GM18873 (cell line): ENCODE measurements at regions not wholly inside any gene's neighbourhood (a gene's known extent, or its start where the extent isn't known, plus 50 kb on each side); places are given as distances from the start of the nearest gene placed in this dataset.

Source experiments
- ATAC-seq: cut with Tn5 transposase; IDR thresholded peaks from one replicate; pipeline ENCODE4 v1.9.1; 2021; ENCODE audit warnings: mild to moderate bottlenecking, moderate library complexity, moderate number of reproducible peaks; ENCODE audit not compliant: unreplicated experiment, low FRiP score

DNA sequence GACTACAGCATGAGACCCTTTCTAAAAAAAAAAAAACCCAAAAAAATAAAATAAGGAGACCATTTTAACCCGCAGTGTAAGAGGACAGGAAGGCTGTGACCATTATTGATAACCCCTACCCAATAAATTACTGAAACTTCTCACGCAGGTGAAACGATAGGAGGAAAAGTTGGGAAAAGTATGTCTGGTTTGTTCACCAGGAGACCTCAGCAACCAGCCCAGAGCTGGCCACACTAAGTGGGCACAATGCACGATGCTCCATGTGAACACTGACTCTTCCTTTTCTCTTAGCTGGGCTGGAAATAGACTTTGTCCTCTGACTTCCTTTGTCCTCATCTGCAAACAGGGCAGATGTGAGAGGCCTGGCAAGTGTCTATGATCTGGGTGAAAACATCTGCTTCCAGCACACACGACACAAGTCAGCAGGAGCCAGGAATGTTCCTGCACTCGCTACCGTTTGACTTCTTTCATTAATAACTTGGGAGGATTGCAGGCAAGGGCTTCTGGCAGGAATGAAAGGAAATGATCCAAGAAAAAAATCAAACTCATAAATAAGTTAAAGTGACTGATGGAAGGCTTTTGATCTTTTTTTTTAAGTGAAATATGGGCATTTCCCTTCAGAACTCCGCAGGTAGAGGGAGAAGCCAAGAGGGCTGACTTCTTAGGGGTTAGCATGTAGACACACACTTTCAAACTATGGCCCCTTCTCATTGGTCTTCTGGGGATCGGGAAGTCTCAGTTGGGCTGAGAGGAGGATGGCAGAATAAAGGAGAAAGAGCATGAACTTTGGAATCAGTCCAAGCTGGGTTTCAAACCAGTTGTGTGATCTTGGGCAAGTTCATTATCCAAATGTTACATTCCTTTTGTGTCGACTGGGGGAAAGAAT is 137.4 kb upstream of the MYCN start:
- ATAC-seq = no peak

DNA sequence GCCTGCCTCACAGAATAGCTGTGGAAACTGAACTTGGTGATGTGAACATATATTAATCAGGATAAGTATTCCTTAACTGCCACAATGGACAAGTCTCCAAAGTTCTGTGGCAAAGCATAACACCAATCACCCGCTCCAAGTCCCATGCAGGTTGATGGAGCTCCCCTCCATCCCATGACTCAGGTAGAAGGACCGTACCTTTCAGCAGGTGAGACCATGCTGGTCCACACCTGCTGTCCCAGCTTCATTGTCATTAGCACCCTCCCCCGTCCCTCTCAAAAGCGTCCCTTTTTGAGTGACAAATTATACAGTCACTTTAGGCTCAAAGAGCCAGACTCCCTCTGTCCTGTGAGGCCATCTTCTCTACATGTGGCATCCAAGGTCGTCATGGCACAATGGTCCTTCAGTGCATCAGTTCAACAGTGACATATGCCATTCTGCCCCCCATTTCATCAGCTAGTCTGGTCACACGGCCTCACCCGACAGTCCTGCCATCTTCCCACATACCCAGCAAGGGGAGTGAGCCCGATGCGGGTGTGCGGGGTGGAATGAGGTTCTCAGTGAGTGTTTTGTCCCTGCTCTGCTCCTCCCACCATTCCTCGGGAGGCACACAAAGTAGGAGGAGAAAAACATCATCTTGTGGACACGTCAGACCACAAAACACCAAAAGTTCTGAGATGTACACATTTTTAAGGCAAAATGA is 136.7 kb upstream of the MYCN start:
- no peak for ATAC-seq

DNA sequence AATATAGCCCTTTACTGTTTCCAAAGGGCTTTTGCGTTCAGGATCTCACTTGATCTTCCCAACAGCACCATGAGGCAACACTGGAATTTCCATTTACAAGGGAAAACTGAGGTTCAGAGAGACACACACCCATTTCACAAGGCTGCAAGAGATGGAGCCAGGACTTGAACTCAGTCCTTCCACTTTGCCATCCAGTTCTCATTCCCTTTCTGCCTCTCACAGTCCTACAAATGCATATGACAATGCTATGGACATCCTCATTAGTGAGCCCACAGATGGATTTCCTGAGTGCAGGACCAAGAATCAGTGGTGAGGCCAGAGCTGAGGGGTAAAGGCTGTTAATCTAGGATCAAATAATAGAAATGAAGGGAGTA is 136.1 kb upstream of the MYCN start:
- ATAC-seq = no peak

DNA sequence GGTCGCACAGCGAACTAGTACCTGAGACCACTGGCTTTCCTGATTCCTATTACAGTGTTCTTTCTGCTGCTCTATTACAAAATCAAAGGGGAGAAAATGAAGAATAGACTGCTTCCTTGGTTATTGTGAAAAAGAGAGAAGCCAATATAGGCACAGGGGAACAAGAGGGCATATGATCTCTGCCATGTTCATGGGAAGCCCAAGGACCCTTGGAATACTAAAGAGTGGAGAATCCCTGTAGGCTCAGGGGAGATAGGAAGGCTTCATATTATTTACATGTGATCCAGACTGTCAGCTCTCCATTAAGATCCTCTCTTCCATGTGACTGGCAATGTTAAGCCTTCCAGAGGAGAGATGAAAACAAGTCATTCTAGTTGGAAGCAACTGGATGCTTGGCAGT is 135.7 kb upstream of the MYCN start:
- ATAC-seq = no peak

DNA sequence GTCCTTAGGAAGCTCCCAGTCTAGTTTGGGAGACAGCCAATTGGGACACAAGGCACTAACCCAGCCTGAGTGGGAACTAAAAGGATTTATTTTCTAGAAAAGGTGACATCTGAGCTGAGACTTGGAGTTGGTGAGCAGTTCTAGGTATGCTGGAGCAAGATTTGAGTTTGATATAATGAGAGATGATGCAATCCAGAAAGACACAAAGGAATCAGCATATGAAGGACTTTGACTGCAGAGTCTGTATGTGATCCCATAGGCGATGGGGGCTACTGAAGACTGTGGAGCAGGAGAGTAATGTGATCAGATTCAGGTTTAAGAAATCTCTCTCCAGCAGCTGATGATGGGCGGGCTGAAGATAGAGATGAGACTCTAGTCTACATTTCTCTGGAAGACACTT is 135.1 kb upstream of the MYCN start:
- no peak for ATAC-seq

DNA sequence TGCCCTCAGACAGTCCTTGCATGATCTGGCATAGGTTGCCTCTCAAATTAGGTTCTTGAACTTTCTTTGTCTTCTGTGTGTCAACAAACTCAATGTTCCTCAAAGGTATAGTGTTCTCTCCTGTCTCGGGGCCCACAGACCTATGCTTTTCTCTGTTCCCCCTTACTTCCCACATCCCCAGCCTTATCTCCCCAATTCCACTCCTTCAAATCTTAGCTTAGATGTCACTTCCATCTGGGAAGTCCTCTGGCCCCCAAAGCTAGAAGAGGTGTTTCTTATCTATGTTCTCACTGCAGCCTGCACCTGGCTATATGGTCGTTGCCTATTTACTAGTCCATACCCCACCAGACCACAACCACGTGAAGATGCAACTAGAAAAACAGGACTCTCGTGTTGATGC is 134.6 kb upstream of the MYCN start:
- no peak for ATAC-seq

DNA sequence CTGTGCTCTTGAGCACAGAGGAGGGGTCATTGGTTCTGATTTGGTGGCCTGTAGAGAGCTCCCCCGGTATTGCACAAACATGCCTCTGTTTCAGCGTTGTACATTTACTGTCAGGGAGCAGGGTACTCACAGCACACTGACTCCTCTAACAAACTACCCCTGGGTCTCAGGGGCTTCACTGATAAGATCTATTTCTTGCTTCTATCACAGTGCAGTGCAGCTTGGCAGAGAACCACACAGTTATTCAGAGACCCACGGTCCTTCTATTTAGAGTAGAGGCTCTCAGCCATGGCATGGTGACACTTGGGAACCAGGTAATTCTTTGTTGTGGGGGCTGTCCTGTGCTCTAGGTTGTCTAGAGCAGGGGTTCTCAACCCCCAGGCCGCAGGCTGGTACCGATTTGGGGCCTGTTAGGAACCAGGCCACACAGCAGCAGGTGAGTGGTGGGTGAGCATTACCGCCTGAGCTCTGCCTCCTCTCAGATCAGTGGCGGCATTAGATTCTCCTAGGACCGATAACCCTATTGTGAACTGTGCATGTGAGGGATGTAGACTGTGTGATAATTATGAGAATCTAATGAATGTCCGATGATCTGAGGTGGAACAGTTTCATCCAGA is 133.4 kb upstream of the MYCN start:
- ATAC-seq = no peak

DNA sequence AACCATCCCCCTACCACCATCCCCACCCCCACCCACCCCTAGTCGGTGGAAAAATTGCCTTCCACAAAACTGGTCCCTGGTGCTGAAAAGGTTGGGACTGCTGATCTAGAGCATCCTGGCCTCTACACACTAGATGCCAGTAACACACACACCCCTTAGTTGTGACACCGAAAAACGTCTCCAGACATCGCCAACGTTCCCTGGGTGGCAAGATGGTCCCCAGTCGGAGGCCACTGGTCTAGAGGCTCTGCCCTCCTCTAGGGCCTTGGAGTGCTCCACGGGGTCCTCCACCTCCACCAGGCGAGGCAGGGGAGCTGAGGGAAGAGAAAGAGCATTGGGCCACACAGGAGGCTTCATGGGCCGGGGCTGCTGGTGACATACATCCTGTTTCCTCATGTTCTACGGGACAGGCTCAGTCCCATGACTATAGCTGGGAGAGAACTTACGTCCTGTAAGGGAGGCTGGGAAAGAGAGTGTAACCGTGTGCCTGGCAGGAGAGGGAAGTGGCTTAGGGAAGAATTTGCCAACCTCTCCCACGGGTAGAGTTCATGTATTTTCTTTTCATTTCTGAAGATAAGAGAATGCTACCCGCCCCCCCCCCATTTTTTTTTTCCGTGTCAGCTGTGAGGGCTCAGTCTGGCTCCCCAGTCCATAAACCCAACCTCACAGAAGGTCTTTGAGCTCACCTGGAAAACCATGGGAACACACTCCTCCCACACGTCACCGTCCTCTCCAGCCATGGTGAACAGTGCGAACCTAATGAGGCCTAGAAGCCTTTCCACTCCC is 132.7 kb upstream of the MYCN start:
- ATAC-seq = no peak

DNA sequence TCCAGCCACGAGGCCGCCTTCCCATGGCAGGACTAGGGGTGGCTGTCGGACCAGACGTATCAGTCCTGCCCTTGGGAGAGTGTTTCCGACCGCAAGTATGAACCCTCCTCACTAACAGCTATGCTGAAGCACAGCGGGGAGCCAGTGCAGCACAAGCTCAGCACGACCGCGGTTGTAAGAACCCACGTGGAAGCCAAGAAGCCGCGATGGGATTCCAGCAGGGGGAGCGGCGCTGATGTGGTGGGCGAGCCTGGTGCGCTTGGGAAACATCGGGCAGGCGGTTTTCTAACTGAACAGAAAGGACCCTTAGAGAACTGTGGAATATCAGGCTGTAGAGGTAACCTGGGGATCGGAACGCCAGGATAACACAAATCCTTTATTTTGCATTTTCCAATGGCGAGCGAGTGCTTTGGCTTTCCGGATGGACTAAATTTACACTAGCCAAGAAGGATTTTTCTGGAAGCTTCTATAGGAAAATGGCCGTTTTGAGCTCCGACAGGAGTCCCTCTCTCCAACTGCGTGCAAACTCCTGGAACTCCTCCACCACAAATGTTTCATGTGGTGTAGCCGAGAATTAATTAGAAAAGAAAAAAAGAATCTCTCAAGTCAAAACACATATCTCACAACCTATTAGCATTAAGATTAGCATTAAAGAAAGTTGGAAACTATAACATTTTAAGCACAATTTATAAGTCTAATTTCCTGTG is 132.0 kb upstream of the MYCN start:
- ATAC-seq = no peak

DNA sequence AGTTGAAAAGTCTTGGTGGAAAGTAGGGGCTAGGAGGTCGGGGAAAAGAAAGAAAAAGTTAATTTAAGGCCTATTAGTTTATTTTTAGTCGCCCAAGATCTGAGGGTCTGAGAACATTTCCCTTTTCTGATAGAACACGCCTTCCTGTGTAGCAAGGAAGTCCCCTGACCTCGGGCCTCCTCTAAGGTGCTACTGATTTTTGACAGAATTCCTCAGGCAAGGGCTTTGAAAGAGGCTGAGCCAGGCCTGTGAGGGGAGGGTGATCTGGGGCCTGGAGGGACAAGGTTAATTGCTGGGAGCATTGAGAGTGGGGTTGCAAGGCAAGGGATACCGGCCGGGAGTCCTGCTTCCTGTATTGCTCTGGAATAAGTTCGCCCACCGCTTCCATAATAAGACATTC is 131.4 kb upstream of the MYCN start:
- no peak for ATAC-seq

DNA sequence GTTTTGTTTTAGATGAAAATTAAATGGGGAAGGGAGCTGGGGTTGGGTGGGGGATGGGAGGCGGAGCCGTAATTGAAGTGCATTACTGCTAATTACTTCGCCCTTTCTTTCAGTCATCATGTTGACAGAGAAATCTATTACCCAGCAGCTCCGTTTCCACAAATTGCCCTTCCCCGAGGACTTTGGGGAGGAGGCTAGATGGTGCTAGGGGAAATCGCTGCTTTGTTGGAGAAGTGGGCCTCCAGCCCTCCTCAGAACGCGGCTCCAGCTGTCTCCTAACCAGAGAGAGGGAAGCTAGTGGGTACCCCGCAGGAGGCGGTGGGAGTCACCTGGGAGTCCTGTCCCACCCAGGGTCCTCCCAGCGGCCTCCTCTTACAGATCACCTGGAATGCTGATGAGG is 130.9 kb upstream of the MYCN start:
- ATAC-seq = no peak

DNA sequence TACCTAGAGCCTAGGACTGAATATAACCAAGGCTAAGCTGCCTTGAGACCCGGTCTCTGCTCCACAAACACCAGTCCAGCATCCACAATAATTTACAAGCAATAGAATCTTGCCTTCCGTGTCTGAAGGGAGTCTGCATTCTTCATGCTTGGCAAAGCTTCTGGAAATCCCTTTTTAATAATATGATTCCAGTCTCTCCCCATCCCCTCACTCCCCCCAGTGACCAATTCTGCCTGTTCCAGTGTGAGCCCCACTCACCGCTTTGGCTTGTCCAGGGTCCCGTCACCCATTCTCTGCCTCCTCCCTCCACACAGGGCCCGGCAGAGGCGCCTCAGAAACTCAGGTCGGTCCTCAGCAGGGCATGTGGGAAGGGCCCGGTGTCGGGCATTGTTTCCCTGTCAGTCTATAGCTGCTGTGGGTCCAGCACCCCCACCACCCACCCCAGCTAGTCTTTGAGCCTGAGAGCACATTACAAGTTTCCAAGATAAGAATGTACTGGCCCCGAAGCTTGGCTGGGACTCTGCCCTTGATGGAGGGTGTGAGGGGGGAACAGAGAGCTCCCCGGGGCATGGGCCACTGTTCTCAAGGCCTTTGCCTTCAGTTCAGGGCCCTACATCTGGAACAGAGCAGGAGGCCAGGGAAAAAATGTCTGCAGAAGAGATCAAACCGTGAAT is 129.7 kb upstream of the MYCN start:
- ATAC-seq = no peak

DNA sequence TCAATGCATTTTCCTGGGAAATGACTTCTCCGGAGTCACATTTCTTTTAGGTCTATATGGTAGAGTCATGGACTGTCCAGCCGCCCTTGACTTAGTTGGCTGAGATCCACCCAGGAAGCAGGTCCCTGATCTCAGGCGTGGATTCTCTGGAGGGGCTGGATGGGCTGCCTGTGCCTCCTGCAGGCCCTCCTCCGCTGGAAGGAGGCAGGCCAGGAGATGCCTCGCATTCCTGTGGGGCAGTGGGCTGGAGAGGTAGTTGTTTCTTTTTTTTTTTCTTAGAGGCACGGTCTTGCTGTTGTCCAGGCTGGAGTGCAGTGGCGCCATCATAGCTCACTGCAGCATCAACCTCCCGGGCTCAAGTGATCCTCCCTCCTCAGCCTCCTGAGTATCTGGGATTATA is 129.0 kb upstream of the MYCN start:
- no peak for ATAC-seq

DNA sequence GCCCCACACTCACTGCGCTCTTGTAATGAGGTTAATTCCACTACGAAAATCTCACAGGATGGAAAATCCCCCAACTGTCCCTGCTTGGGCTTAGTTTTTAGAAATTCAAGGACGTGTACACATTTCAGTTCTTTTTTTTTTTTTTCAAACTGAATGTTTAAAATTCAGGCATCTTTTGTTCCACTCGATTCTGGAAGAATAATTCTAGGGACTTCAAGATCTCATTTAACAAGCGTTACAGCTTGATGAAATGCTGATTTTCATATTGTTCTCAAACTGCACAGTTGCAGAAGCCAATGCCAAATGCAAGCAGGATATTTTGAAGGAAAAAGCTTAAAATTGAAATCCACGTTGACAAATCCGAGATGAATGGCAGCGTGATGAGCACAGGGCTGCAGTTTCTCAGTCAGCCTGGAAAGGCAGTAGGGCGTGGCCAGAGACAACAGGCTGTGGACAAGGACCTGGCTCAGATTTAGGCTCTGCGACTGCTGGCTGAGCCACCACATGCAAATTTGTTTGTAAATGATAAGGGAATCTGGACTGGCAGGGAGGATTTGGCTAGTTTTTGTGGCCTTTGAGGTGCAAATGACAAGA is 128.1 kb upstream of the MYCN start:
- ATAC-seq = no peak

DNA sequence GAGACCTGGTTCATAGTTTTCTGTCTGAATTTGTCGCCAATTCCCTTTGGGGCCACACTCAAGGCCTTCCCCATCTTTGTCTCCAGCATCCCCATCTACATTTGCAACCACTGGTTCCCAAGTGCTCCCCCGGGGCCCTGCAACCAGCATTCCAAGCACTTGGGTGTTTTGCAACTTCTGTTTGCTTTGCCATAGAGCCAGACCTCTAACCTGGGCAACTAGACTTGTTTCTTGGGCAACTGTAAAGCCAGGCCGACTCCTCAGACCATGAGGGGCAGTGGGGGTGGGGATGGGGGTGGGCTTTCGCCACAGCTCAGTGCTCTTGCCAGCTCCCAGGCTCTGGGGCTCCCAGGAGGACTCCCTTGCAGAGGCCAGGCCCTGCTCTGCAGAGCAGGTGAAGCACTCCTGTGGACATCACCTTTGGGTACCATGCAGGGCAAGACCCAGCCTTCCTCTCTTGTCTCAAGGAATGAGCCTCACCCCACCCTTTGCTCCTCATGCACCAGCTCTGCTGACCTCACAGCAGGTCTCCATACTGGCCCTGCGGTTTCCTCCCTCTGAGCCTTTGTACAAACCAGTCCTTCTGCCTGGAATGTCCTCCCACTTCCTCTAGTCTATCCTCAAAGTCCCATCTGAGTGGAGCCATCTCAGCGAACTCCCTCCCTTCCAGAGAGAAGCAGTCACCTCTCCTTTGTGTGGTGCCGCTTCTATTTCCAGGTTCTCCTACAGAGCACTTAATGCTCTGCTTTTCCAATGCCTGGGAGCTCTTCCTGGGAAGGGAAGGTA is 126.7 kb upstream of the MYCN start:
- ATAC-seq = no peak

DNA sequence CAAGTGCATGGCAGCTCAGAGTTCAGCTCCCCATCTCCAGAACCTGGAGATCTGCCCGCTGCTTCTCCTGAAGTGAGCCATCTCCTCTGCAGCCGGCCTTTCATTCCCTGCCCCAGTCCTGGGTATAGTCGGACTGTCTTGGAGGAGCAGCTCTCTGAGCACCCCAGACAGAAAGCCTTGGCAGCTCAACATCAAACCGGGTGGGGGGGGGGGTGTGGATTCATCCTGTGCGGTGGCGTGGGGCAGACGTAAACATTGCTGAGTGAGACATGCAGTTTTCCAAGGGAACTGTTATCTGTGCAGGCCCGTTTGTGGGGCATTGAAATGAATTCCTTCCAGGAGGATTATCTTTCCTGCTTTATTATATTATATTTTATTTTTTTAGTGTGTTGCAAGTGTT is 125.9 kb upstream of the MYCN start:
- ATAC-seq = no peak

DNA sequence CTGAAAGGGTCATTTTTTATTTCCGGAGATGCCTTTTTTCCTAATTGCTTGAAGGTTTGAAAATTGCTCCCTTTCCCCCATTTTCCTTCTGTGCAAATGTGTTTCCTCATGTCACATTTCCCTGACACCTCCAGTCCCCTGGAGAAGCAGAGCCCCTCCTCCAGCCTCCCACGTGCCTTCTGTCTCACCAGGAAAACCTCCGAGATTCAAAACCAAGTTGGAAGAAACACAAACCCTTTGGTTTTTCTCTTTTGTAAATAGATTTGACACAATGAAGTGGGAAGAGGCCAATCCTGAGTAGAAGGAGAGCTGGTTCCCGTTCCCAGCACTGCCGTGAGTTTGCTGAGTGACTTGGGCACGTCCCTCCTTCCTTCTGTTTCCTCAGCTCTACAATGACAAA is 125.4 kb upstream of the MYCN start:
- no peak for ATAC-seq

DNA sequence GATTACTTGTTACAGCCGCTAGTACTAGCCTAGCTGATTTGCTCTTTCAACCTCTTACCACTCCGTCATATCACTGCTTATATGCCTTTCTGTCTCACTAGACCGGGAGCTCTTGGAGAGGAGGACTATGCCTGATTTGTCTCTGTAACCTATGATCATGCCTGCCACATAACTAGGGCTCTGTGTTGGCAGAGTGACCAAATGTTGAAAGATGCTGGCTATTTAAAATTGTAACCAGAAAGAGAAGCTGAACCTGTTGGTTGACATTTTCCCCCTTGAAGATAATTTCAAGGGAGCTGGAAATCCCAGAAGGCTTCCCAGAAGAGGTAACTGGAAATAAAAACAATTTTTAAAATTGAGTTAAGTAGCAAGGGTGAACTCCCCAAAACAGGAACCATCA is 124.1 kb upstream of the MYCN start:
- no peak for ATAC-seq
